ENCODE measurements at regions not wholly inside any gene's neighbourhood (a gene's known extent, or its start where the extent isn't known, plus 50 kb on each side); places are given as distances from the start of the nearest gene placed in this dataset.
"Not testable (repeated sequence)": the region's sequence is repeated elsewhere in the genome, so short reads cannot be mapped to it uniquely, and the experiment has no call there.

DNA sequence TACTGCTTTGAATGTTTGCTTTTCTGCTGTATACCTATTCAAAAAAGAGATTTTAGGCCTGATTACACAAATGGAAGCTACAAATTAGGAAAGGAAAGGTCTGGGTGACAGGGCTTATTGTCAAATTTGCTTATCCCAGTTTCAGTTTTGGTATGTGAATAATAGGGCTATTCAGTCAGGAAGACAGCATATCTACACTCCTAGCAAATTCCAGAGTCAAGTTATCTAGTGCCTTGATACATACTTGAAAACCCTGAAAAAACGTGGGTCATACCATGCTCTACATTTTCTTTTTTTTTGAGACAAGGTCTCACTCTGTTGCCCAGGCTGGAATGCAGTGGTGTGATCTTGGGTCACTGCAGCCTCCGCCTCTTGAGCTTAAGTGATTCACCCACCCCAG, 59.2 kb upstream of the CCDC180 start:
- H3K4me3 ChIP-seq (replicated peaks in 1 of 2; ENCODE audit: low read depth in 2 of 2, low read length in 2 of 2); DNase-seq (ENCODE audit: low read depth in 2 of 2): not testable (repeated sequence)

DNA sequence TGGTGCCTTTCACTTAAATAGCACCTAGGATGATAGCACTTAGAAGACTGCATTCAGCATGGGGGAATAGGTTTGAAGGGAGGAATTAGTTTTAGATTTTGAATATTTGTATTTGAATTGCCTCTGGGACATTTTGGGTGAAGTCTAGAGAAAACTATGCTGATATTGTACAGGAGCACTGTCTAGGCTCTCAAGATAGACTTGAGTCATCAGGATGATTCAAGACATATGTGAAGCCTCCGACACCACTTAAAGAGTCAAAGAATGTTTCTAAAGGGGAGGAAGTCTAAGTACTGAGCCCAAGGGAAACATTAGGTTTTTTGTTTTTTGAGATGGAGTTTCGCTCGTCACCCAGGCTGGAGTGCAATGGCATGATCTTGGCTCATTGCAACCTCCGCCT, 63.9 kb upstream of the CCDC180 start:
- no peak overlapping the region for H3K4me3 ChIP-seq (replicated peaks in 1 of 2; ENCODE audit: low read depth in 2 of 2, low read length in 2 of 2)
- peak in 1 of 2 donors; percentile 30 for DNase-seq (ENCODE audit: low read depth in 2 of 2)
- TF ChIP-seq, protein P1, sequence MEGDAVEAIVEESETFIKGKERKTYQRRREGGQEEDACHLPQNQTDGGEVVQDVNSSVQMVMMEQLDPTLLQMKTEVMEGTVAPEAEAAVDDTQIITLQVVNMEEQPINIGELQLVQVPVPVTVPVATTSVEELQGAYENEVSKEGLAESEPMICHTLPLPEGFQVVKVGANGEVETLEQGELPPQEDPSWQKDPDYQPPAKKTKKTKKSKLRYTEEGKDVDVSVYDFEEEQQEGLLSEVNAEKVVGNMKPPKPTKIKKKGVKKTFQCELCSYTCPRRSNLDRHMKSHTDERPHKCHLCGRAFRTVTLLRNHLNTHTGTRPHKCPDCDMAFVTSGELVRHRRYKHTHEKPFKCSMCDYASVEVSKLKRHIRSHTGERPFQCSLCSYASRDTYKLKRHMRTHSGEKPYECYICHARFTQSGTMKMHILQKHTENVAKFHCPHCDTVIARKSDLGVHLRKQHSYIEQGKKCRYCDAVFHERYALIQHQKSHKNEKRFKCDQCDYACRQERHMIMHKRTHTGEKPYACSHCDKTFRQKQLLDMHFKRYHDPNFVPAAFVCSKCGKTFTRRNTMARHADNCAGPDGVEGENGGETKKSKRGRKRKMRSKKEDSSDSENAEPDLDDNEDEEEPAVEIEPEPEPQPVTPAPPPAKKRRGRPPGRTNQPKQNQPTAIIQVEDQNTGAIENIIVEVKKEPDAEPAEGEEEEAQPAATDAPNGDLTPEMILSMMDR (IDR thresholded peaks at IDR 0.05; ENCODE audit: low read depth, low read length), result no peak

DNA sequence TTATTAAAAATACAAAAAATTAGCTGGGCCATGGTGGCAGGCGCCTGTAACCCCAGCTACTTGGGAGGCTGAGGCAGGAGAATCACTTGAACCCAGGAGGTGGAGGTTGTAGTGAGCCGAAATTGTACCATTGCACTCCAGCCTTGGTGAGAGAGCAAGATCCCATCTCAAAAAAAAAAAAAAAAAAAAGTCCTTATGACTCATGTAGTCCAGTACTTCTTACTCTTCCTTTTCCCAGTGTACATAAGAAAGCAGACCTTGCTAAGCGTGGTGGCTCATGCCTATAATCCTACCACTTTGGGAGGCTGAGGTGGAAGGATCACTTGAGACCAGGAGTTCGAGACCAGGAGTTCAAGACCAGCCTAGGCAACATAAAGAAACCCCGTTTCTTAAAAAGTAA, 66.0 kb upstream of the CCDC180 start:
- H3K4me3 ChIP-seq (replicated peaks in 1 of 2; ENCODE audit: low read depth in 2 of 2, low read length in 2 of 2), result not testable (repeated sequence)
- DNase-seq (ENCODE audit: low read depth in 2 of 2), result peak in 1 of 2 donors; percentile 21

DNA sequence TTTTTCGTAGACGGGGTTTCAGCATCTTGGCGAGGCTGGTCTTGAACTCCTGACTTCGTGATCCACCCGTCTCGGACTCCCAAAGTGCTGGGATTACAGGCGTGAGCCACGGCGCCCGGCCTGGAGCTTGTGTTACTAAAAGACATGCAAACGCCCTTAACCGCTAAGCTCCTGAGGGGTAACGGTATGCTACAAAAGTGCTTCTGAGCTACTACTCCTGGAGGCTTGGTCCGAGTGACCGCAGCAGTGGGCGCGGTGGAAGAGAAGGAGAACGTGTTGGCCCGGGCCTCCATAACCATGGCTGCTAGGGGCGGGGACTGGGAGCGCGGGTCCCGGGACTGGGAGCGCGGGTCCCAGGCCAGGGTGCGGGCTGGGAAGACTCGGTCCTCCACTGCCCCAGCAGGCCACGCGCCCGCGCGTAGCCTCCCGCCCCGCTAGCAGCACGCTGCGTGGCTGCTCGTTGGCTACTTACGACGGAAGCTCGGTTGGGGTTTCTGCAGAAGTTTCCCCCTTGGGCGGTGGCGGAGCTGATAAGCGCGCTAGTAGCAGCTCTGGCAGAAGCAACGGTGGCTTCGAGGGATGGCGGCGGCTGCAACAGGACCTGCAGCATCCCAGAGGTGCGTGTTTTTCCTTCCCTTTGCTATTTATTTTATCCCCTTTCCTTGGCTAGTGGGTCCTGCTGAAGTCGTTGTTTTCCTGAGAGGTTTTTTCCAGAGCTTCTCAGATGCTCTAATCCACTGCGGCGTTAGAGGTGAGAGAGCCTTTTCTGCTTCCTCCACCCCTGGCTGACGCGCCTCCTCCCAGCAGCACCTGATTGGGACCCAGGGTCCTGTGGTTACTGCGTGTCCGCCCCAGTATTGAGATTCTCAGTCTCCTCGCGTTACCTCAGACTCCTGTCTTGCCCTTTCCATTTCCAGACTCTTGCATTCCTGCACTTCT, 69.2 kb upstream of the CCDC180 start:
- DNase-seq (ENCODE audit: low read depth in 2 of 2), result peak; percentile 73 to 85
- TF ChIP-seq, protein P1 (IDR thresholded peaks at IDR 0.05; ENCODE audit: low read depth, low read length), result no peak
- H3K4me3 ChIP-seq (replicated peaks in 1 of 2; ENCODE audit: low read depth in 2 of 2, low read length in 2 of 2), result peak overlapping the region; percentile 57 to 64

DNA sequence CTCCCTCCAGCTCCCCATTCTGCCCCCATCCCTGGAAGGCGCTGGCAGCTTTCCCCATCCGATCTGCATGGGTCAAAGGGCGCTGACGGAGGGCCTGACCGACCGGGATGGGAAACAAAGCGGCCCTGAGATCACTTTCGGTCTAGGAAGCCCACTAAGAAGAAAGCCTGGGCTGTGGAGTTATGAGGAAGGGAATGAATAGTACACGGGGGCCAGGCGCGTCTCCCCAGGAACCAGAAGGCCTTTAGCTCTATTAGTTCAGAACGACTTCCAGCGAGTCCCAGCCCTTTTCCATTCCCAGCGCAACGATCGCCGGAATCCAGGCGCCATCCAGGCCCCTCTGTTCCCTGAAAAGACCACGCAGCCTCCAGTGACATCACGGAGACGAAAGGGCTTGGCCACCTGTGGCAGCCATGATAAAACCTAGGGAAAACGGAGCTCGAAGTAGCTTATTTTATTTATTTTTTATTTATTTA, 70.1 kb upstream of the CCDC180 start:
- TF ChIP-seq, protein P1 (IDR thresholded peaks at IDR 0.05; ENCODE audit: low read depth, low read length), result no peak
- peak overlapping the region in 1 of 2 donors; percentile 64 for H3K4me3 ChIP-seq (replicated peaks in 1 of 2; ENCODE audit: low read depth in 2 of 2, low read length in 2 of 2)

DNA sequence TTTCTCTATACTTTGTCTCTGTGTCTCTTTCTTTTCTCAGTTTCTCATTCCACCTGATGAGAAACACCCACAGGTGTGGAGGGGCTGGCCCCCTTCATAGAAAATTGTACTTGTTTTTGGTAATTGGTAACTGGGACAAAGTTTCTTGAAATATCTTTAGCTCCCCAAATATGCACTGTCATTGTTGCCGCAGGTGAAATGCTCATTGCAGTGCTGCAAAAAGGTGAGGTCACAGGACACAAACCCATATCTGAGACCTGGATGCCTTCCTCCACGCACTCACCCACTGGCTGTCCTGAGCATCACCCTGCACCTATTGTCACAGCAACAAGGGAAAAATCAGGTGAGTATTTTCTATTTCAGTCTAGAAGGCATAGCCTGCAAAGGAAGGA, 74.5 kb upstream of the CCDC180 start:
- not testable (repeated sequence) for DNase-seq (ENCODE audit: low read depth in 2 of 2); H3K4me3 ChIP-seq (replicated peaks in 1 of 2; ENCODE audit: low read depth in 2 of 2, low read length in 2 of 2)

More for the DNA sequence above, 70.1 kb upstream of the CCDC180 start:
- DNase-seq (ENCODE audit: low read depth in 2 of 2), result no peak

DNA sequence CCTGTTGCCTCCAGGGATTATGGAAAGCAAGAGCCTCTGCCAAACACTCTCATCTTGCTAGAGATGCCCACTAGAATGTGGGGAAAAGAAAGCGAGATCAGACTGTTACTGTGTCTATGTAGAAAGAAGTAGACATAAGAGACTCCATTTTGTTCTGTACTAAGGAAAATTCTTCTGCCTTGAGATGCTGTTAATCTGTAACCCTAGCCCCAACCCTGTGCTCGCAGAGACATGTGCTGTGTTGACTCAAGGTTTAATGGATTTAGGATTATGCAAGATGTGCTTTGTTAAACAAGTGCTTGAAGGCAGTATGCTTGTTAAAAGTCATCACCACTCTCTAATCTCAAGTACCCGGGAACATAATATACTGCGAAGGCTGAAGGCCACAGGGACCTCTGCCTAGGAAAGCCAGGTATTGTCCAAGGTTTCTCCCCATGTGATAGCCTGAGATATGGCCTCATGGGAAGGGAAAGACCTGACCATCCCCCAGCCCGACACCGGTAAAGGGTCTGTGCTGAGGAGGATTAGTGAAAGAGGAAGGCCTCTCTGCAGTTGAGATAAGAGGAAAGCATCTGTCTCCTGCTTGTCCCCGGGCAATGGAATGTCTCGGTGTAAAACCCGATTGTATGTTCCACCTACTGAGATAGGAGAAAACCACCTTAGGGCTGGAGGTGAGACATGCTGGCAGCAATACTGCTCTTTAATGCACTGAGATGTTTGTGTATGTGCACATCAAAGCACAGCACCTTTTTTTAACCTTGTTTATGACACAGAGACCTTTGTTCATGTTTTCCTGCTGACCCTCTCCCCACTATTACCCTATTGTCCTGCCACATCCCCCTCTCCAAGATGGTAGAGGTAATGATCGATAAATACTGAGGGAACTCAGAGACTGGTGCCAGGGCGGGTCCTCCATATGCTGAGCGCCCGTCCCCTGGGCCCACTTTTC, 75.1 kb upstream of the CCDC180 start:
- DNase-seq (ENCODE audit: low read depth in 2 of 2); H3K4me3 ChIP-seq (replicated peaks in 1 of 2; ENCODE audit: low read depth in 2 of 2, low read length in 2 of 2): not testable (repeated sequence)

DNA sequence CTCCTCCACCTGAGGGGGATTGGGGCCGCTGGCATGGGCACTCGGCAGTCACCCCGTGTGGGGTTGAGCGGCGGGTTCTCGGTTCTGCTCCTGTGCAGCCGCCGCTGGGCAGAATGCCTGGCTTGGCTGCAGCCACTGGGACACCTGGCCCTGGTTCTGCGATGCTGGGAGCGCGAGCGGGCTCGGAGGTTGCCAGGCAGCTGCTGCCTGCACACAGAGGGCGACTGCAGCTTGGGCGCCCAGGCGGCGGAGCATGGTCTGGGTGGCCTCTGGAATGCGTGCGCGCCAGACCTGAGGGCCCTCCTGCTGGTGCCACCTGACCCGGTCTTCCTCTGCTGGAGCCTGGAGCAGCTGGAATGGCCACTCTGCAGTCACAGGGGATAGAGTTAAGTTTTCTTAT, 85.1 kb upstream of the CCDC180 start:
- not testable (repeated sequence) for DNase-seq (ENCODE audit: low read depth in 2 of 2); H3K4me3 ChIP-seq (replicated peaks in 1 of 2; ENCODE audit: low read depth in 2 of 2, low read length in 2 of 2)

DNA sequence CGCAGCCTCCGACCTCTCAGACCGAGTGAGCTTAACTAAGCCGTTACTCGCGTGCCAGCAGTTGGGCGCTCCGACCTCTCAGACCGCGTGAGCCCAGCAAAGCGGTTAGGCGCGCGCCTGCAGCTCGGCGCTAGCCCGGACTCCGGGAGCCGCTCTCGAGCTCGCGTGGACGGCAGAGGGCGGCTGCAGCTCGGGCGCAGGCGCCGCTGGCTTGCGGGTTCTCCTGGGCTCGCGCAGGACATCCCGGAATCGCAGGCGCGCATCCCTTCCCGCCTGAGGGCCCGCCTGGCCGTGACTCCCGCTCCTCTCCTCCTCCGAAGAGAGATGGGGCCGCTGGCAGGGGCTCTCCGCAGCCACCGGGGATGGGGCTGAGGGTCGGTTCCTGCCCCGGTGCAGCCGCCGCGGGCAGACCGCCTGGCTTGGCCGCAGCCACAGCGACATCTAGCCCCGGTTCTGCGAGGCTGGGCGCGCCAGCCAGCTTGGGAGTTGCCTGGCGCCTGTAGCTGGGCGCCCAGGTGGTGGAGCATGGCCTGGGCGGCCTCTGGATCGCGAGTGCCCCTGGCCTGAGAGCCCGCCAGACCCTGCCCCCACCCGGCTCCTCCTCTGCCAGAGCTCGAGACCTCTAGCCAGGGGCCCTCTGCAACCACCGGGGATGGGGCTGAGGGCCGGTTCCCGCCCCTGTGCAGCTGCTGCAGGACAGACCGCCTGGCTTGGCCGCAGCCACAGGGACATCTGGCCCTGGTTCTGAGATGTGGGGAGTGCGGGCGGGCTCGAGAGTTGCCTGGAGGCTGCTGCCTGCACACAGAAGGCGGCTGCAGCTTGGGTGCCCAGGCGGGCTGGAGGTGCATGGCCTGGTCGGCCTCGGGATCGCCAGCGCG, 85.7 kb upstream of the CCDC180 start:
- H3K4me3 ChIP-seq (replicated peaks in 1 of 2; ENCODE audit: low read depth in 2 of 2, low read length in 2 of 2), result peak overlapping the region in 1 of 2 donors; percentile 21
- DNase-seq (ENCODE audit: low read depth in 2 of 2), result peak; percentile 61 to 77

All from cardiac fibroblast (primary cell).